NCI-H82 (cell line): ENCODE measurements at regions not wholly inside any gene's neighbourhood (a gene's known extent, or its start where the extent isn't known, plus 50 kb on each side); places are given as distances from the start of the nearest gene placed in this dataset.
A peak's percentile ranks its signal among the peaks of the same experiment; 100 is the strongest.

Experiments
- DNase-seq: peaks from one replicate; lab custom pipeline; 2025; lab: John Stamatoyannopoulos, UW

DNA sequence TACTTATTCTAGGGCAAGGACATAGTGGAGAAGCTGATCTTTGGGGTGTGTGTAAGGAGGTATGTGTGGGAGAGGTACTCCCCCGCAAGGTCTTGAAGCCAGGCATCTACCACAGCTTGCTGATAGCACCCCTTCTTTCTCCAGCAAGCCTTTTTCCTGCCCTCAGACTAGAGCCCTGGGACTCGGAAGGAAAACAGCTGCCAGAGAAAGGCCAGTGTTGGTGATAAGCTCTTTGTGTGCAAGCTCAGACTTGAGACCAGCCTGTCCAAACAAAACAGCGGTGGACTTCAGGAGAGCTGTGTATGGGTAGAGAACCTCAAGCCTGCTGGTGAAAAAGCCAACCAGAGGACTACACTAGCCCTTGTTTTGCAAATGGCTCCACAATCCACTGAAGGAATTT lies 1028.6 kb downstream of the MCTP2 start:
- DNase-seq = no peak

- no peak for DNase-seq
These were observed 1029.5 kb downstream of the MCTP2 start for GRCh38 chr15:95260856-95261255.

- no peak for DNase-seq
These were observed 1030.2 kb downstream of the MCTP2 start for GRCh38 chr15:95261546-95261945.

DNA sequence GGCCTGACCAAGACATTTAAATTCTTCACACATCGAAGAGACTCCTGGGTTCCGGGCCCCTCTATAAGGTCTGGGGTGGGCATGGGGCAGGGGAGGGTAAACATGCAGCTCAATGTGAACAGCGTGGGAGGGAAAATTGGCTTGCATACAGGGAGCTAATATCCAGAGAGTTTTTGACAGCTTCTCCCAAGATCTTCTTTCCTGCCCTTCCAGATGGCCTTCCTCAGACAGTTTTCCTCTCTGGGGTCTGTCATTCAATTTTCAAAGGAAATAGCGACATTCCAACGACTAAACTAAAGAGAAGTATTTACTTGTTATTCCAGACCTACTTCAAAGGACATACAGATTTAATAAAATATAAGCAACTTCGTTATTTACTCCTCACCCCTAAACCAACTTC lies 1030.6 kb downstream of the MCTP2 start:
- no peak for DNase-seq

DNA sequence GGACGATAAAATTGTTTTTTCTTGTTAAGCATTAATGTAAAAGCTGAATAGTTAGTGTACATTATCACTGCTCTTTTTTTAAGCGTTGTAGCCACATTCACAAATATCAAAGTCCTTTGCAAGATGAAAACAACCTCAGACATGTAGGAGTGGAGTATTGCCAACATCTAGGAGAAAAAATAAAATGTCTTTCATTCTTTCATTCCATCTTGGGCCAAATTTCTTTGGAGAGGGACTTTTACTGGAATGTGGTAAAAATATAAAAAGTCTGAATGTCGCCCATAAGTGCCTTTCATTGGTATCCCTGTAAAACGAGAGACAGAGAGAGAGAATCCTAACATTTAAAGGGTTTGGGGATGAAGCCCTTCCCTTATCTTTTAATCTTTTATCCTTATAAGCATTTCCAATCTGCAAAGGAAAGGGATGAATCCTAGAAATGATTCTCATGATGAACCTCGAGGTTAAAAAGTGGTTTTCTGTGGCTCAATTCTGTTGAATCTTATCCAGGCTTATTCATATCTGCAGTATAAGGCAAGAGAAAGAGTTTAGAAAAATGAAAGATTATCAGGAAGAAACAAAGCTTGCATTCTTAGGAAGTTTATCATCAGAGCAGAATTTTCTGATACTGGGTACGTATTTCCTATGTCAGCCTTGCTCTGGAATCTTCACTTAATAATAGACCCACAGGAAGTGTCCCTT lies 1031.7 kb downstream of the MCTP2 start:
- no peak for DNase-seq

DNA sequence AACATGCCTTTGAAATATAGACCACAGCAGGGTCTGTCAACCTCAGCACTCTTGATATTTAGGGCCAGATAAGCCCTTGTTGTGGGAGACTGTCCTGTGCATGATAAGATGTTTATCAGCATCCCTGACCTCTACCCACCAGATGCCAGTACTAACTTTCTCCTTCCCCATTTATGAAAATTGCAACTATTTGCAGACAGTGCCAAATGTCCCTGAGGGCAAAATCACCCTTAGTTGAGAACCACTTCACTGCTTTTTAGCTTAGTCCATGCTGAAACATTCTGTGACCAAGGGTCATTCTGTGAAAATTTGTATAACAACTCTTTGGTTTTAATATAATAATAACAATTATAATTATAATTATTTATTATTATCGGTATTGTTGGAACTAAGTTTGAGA lies 1032.4 kb downstream of the MCTP2 start:
- no peak for DNase-seq

DNA sequence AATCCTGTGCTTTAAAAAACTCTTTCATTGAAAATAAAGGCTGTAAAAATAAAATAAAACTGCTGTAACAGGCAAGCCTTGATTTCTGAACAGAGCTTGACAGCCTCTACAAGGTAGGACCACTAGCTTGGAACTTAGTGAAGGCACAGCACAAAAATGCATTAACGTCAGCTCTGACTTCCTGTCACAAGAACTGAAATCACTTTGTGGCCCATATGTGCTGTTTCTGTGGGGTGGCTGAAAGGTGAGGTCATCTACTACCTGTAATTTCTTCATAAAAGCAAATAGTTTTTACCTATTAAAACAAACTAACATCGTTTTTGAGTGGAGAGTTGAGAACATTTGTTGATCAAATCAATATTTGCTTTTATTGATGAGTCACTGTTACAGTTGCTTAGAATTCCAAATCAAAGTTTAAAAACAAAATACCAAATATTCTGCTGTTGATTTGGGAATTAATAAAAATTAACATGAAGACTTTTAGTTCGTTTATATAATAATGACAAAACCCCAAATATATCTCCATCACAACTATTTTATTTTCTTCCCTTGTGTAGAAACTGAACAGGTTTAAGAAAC lies 1034.1 kb downstream of the MCTP2 start:
- no peak for DNase-seq

- no peak for DNase-seq
These were observed 1035.2 kb downstream of the MCTP2 start for GRCh38 chr15:95266451-95267061.

DNA sequence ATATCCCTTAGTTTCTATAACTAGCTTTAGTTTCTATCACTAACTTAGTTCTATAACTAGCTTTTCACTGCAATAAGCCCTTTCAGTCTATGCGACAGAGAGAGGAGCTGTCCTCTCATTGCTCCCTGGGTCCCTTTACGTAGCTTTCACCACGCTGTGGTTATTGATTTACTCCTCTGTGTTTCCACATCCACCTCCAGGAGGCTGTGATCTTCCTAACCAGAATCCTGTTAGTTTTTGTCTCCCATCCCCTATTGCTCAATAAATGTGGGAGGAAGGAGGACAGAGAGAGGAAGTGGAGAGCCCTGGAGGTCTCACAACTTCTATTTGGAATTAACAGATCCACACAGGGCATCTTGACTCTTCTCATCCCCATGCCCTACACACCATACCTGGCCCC lies 1036.1 kb downstream of the MCTP2 start:
- no peak for DNase-seq

DNA sequence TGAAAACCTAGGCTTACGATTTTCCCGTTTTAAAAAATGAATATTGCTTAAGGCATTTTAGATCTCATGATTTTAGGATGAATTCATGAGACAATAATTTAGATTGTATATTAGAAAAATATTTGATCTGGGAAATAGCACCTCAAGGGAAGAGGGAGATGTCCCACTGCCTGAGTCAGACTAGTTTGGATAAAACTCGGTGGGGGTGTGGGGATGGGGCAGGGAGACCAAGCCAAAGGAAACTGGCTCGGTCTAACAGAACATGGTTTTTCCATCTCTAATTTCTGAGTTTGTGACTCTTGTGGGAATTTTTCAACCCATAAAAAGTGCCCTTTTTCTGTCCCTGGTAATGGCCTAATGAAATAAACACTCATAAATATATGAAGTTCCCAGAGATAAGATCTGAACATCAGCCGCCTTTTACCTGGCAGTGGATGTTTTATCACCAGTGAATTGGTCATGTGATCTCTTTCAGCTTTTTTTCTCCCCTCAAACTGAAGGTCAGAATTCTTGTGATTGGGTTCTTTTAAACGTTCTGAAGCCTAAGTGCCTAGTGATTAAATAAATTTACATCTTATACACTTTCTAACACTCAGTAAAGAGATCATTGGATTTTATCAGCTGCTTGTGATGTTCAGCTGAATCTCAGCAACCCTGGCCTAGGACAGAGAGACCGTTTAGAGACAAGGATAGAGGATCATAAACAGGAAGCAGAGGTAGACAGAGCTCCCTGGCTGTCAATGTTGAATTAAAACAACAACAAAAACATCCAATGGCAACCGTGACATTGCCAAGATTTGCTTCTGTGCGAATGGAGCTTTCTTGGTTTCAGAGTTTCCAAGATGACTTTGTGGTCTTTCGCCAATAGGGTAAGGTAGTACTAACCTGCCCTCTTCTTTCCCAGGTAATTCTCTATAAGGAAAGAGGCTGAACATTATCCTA lies 1038.2 kb downstream of the MCTP2 start:
- DNase-seq = no peak

GRCh38 chr15:95274101-95274500 lies 1042.7 kb downstream of the MCTP2 start:
- DNase-seq = no peak

DNA sequence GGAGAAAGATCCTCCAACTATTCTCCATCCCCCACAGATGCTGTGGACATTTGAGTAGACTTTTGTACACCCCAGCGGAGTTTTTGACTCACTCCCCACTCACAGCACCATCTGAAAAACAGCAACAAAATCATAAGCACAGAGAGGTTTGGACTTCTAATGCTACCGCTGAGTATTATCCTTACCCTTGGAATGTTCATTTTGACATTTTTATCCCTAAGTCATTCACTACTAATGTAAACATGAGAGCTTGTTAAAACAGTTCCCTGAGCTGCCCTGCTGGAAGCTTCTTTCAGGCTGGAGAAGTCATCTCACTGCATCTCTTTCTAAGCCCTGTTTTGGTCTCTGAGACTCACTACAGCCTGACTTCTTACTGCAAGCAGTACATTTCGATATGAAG lies 1045.9 kb downstream of the MCTP2 start:
- no peak for DNase-seq

DNA sequence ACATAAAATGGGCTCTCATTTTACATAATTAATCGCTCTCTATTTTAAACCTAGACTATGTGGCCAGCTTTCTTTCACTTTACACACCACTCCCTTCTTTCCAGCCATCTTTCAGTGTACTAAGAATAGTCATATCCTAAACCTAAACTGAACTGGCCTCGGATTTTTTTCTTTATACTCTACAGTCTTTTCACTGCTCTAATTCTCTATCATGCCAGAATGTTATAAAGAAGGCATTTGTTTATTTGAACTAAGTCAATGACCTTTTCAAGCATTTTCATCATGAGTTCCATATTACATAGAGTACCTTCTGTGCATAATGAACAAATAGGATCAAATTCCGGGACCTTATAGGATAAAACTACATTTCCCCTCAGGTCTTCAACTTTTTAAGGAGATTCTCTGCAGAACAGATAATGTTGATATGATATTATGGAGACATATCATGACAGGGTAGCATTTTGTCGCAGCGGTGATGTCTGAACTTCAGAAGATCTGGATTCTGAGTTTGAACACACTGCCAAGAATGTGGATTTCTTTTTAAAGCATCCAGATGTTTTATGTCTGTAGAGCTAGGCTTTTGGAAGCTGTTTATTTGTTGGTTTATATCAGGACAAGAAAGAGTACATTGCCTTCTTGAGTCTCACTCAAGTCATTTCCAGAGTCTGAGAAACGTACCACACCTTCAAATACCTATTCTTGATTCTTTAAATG lies 1047.3 kb downstream of the MCTP2 start:
- DNase-seq = no peak

GRCh38 chr15:95279277-95280019 lies 1048.1 kb downstream of the MCTP2 start:
- no peak for DNase-seq

DNA sequence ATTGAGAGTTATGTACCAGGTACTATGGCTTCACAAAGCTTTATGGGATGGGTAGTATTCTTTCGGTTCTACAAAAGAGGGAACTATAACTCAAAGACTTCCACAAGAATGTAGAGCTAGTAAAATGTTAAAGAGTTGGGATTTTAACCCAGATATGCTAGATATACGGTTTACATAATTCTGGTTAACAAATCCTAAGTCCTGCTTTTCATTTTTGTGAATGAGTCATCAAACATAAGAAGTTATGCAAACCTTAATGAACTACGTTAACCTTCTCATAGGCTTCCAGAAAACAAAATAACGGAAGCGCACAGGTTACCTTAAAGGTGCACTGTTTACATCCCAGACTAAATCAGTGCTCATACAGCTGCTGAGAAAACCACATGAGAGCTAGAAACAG lies 1049.3 kb downstream of the MCTP2 start:
- no peak for DNase-seq

DNA sequence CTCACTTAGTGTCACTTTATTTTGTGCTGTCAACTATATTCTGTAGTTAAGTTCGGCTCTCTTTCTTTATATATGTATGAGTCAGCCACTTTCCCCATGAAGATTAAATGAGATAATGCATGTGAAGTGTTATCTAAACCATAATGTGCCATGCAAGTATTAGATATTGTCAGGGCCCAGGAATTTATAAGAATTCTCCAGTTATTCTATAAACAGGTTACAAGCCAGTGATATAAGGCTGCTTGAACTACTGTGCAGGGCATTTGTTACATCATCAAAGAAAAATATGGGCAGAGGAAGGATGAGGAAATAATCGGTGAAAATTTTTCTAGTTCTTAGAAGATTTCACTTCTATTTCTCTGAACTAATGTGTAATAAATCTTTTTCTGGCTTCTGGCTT lies 1049.0 kb upstream of the NR2F2 start:
- DNase-seq = no peak

GRCh38 chr15:95284492-95284891 lies 1046.0 kb upstream of the NR2F2 start:
- DNase-seq = no peak

- peak; percentile 6 for DNase-seq
These were observed 1045.5 kb upstream of the NR2F2 start for GRCh38 chr15:95284933-95285421.

GRCh38 chr15:95286352-95286880 lies 1044.1 kb upstream of the NR2F2 start:
- no peak for DNase-seq

- no peak for DNase-seq
These were observed 1042.8 kb upstream of the NR2F2 start for GRCh38 chr15:95287720-95288103.

GRCh38 chr15:95288626-95289025 lies 1041.9 kb upstream of the NR2F2 start:
- DNase-seq = no peak
